Prostate gland (tissue), 2 donors: ENCODE measurements at regions not wholly inside any gene's neighbourhood (a gene's known extent, or its start where the extent isn't known, plus 50 kb on each side); places are given as distances from the start of the nearest gene placed in this dataset.
"Not testable (repeated sequence)": the region's sequence is repeated elsewhere in the genome, so short reads cannot be mapped to it uniquely, and the experiment has no call there.

Experiments
- POLR2A ChIP-seq: fragments of 450-650 bp; IDR thresholded peaks from one replicate; pipeline ENCODE4 v1.6.1; 2016; ENCODE audit warnings: antibody characterized with exemption, mild to moderate bottlenecking
- POLR2AphosphoS5 ChIP-seq: sonication (generic); formaldehyde crosslinking; IDR thresholded peaks from one replicate; pipeline ENCODE4 v1.6.1; 2017; ENCODE audit warnings: antibody characterized with exemption
- TF ChIP-seq, protein P1 (sequence below), 4 experiments: fragments of 200-600 bp in 2 of 4; fragments of 450-650 bp in 2 of 4; sonication (generic) in 2 of 4; IDR thresholded peaks; 1 replicate in 3 of 4; 2 replicates in 1 of 4; pipeline ENCODE4 v1.5.1; 2016 to 2019; ENCODE audit warnings: antibody characterized with exemption in 4 of 4, mild to moderate bottlenecking in 2 of 4, moderate library complexity in 2 of 4

DNA sequence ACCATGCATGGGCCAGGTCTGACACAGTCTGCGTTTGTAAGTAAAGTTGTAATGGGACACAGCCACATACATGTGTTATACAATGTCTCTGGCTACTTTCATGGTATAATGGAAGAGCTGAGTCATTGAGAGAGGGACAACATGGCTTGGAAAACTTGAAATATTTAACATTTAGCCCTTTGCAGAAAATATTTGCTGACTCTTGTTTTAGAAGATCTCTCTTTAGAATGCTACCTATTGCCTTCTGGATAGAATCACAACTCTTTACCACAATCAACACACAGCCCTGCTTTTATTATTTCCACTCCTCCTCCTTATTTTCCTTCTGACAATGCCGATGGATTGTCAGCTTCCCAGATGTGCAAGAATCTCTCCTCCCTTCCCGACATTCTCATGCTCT lies 138.4 kb upstream of the DUSP22 start:
- TF ChIP-seq, protein P1, sequence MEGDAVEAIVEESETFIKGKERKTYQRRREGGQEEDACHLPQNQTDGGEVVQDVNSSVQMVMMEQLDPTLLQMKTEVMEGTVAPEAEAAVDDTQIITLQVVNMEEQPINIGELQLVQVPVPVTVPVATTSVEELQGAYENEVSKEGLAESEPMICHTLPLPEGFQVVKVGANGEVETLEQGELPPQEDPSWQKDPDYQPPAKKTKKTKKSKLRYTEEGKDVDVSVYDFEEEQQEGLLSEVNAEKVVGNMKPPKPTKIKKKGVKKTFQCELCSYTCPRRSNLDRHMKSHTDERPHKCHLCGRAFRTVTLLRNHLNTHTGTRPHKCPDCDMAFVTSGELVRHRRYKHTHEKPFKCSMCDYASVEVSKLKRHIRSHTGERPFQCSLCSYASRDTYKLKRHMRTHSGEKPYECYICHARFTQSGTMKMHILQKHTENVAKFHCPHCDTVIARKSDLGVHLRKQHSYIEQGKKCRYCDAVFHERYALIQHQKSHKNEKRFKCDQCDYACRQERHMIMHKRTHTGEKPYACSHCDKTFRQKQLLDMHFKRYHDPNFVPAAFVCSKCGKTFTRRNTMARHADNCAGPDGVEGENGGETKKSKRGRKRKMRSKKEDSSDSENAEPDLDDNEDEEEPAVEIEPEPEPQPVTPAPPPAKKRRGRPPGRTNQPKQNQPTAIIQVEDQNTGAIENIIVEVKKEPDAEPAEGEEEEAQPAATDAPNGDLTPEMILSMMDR (IDR thresholded peaks at IDR 0.05) = not testable (repeated sequence)
- TF ChIP-seq POLR2AphosphoS5, POLR2A: not testable (repeated sequence)
